Hepatocyte (in vitro differentiated cells): ENCODE measurements at regions not wholly inside any gene's neighbourhood (a gene's known extent, or its start where the extent isn't known, plus 50 kb on each side); places are given as distances from the start of the nearest gene placed in this dataset.

ENCODE experiments used
- DNase-seq: peaks from one replicate; pipeline ENCODE4 v3.0.0-alpha.2; 2016; ENCODE audit warnings: low spot score
- H2AFZ ChIP-seq: fragments of 200-600 bp; sonication (generic); 2 replicates; pipeline ENCODE4 v1.6.0; 2016; ENCODE audit warnings: antibody characterized with exemption, mild to moderate bottlenecking
- H3K27ac ChIP-seq: fragments of 200-600 bp; sonication (generic); 2 replicates; pipeline ENCODE4 v1.5.1; 2016; ENCODE audit warnings: mild to moderate bottlenecking
- H3K27me3 ChIP-seq: fragments of 200-600 bp; sonication (generic); 2 replicates; pipeline ENCODE4 v1.6.1; 2016
- H3K36me3 ChIP-seq: fragments of 200-600 bp; sonication (generic); replicated peaks from 2 replicates; pipeline ENCODE4 v1.5.1; 2016; ENCODE audit warnings: low read depth; ENCODE audit not compliant: insufficient read depth
- H3K4me1 ChIP-seq: fragments of 200-600 bp; sonication (generic); 2 replicates; pipeline ENCODE4 v1.5.1; 2016; ENCODE audit warnings: mild to moderate bottlenecking, moderate library complexity; ENCODE audit not compliant: insufficient read depth
- H3K4me2 ChIP-seq: fragments of 200-600 bp; sonication (generic); 2 replicates; pipeline ENCODE4 v1.6.0; 2016
- H3K4me3 ChIP-seq: fragments of 200-600 bp; sonication (generic); 2 replicates; pipeline ENCODE4 v1.5.1; 2016; ENCODE audit warnings: mild to moderate bottlenecking
- H3K79me2 ChIP-seq: fragments of 200-600 bp; sonication (generic); 2 replicates; pipeline ENCODE4 v1.6.0; 2017; ENCODE audit warnings: mild to moderate bottlenecking
- H3K9me2 ChIP-seq: fragments of 200-600 bp; sonication (generic); replicated peaks from 2 replicates; pipeline ENCODE4 v1.6.0; 2017; ENCODE audit warnings: mild to moderate bottlenecking; ENCODE audit not compliant: insufficient read depth
- H3K9me3 ChIP-seq: fragments of 200-600 bp; sonication (generic); 2 replicates; pipeline ENCODE4 v1.5.1; 2016; ENCODE audit warnings: low read depth, mild to moderate bottlenecking
- H4K20me1 ChIP-seq: fragments of 200-600 bp; sonication (generic); 2 replicates; pipeline ENCODE4 v1.6.0; 2016; ENCODE audit warnings: mild to moderate bottlenecking; ENCODE audit not compliant: insufficient read depth, poor library complexity, severe bottlenecking
- EZH2 ChIP-seq: fragments of 200-600 bp; sonication (generic); IDR thresholded peaks from 2 replicates; pipeline ENCODE4 v1.6.1; 2016; ENCODE audit warnings: antibody characterized with exemption, mild to moderate bottlenecking, borderline replicate concordance
- EZH2phosphoT487 ChIP-seq: fragments of 200-600 bp; sonication (generic); IDR thresholded peaks from one replicate; pipeline ENCODE4 v1.6.1; 2018; ENCODE audit warnings: antibody characterized with exemption, mild to moderate bottlenecking, low read depth, moderate library complexity; ENCODE audit not compliant: unreplicated experiment, severe bottlenecking
- WGBS: methylation state at CpG from one replicate; pipeline ENCODE4 v1.1.6; 2016; ENCODE audit warnings: low lambda C conversion rate; ENCODE audit errors: missing lambda C conversion rate; 5-methylcytosine and 5-hydroxymethylcytosine counted together
- TF ChIP-seq, protein P1 (sequence below): fragments of 200-600 bp; sonication (generic); IDR thresholded peaks from 2 replicates; pipeline ENCODE4 v1.5.1; 2016; ENCODE audit warnings: antibody characterized with exemption, mild to moderate bottlenecking; ENCODE audit not compliant: poor library complexity

DNA sequence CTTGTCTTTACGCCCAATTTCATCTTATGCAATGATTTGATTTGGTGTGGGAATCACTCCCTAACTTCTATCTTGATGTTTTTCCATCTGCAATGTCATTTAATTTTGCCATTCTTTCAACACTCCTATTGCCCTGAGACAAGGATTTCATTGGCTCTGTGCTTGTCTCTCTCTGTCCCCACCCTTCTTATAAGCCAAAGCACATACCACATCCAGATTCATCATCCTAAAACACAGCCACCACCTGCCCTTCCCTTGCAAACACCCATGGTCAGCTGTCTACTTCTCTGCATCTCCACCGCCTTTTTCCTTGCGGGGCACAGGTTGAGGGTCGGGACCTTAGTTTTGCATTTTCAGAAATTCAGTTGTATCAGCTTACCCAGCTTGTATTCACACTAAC, 225.8 kb upstream of the SOX21 start:
- Histone ChIP-seq H3K36me3 (no peaks in the 10 kb centered on the region), H3K4me1 (no peaks in the 10 kb centered on the region), H3K27ac (no peak overlapping the region), H3K4me3 (no peak overlapping the region), H4K20me1 (no peaks in the 10 kb centered on the region), H3K4me2 (no peak overlapping the region), H3K9me2 (no peaks in the 10 kb centered on the region), H3K79me2 (no peaks in the 10 kb centered on the region), H3K9me3 (no peaks in the 10 kb centered on the region), H3K27me3 (no peaks in the 10 kb centered on the region), H2AFZ (no peak overlapping the region)
- no peak for DNase-seq
- TF ChIP-seq EZH2 (no peak), EZH2phosphoT487 (no peak)
- TF ChIP-seq, protein P1, sequence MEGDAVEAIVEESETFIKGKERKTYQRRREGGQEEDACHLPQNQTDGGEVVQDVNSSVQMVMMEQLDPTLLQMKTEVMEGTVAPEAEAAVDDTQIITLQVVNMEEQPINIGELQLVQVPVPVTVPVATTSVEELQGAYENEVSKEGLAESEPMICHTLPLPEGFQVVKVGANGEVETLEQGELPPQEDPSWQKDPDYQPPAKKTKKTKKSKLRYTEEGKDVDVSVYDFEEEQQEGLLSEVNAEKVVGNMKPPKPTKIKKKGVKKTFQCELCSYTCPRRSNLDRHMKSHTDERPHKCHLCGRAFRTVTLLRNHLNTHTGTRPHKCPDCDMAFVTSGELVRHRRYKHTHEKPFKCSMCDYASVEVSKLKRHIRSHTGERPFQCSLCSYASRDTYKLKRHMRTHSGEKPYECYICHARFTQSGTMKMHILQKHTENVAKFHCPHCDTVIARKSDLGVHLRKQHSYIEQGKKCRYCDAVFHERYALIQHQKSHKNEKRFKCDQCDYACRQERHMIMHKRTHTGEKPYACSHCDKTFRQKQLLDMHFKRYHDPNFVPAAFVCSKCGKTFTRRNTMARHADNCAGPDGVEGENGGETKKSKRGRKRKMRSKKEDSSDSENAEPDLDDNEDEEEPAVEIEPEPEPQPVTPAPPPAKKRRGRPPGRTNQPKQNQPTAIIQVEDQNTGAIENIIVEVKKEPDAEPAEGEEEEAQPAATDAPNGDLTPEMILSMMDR, result no peak
- 90% methylated on average over 4 of the region's 4 CpGs for WGBS

DNA sequence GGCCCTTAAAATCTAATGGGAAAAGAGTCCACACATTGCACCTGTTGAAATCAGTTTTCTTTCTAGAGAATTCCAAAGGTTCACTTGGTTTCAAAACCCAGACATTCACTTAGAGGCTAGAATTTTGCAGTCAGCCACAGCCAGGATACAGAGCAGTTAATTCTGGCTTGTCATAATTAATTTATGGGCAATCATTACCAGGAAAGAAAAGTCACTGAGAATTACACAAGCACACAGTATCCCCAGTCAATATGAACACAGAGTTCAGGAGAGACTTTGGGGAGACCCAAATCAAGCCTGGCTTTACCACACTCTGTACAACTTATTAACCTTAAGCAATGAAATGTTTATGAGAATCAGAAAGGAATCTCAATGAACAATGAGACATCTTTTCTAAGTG, 224.3 kb upstream of the SOX21 start:
- TF ChIP-seq EZH2 (no peak), EZH2phosphoT487 (no peak)
- TF ChIP-seq, protein P1, result no peak
- no peaks in the 10 kb centered on the region for H3K79me2 ChIP-seq
- no peak overlapping the region for H3K27ac ChIP-seq
- no peaks in the 10 kb centered on the region for H3K27me3 ChIP-seq
- H3K4me2 ChIP-seq, result no peak overlapping the region
- H3K36me3 ChIP-seq, result no peaks in the 10 kb centered on the region
- H3K4me3 ChIP-seq, result no peak overlapping the region
- H4K20me1 ChIP-seq, result no peaks in the 10 kb centered on the region
- H3K9me2 ChIP-seq, result no peaks in the 10 kb centered on the region
- H3K9me3 ChIP-seq, result no peaks in the 10 kb centered on the region
- DNase-seq, result no peak
- no peaks in the 10 kb centered on the region for H3K4me1 ChIP-seq
- H2AFZ ChIP-seq, result no peak overlapping the region

DNA sequence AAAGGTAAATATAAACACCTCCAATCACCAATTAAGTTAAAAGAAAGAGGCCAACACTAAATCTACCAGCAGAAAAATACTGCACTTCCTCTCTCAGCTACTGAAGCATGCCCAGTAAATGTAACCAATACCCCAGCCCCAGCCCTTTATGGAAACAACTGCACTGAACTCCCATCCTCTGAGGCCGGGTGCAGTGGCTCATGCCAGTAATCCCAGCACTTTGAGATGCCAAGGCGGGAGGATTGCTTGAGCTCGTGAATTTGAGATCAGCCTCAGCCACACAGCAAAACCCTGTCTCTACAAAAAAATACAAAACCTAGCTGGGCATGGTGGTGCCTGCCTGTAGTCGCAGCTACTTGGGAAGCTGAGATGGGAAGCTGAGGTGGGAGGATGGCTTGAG, 221.6 kb upstream of the SOX21 start:
- DNase-seq, result no peak
- TF ChIP-seq, protein P1, result no peak
- TF ChIP-seq EZH2 (no peak), EZH2phosphoT487 (no peak)
- Histone ChIP-seq H3K36me3 (no peaks in the 10 kb centered on the region), H3K4me1 (no peaks in the 10 kb centered on the region), H3K4me3 (no peak overlapping the region), H2AFZ (no peak overlapping the region), H4K20me1 (no peaks in the 10 kb centered on the region), H3K9me3 (no peaks in the 10 kb centered on the region), H3K4me2 (no peak overlapping the region), H3K79me2 (no peaks in the 10 kb centered on the region), H3K27me3 (no peaks in the 10 kb centered on the region), H3K27ac (no peak overlapping the region), H3K9me2 (no peaks in the 10 kb centered on the region)
- 89% methylated on average over 4 of the region's 4 CpGs for WGBS

DNA sequence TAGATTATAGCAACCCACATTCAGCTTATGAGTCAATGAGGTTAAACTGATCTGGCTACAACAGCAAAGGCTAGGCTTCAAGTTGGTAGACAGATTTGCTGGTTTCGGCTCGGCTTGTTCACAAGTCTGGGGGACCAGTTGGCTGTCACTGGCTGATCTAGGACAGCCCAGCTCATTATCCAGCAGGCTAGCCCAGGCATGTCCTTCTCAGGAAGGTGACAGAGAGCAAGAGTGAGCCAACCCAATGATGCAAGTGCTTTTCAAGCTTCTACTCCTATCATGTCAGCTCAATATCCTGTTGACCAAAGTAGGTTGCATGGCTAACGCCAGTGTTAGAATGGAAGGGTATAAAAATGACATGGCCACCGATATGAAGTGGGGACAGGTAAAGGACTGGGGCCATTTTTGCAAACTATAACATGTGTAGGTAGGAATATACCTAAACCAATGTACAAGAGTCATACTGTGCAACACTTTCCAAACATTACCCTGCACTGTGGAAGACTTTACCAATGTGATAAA, 220.9 kb upstream of the SOX21 start:
- no peak for DNase-seq
- no peaks in the 10 kb centered on the region for H3K9me3 ChIP-seq
- WGBS, result 69% methylated on average over 4 of the region's 4 CpGs
- no peak overlapping the region for H2AFZ ChIP-seq
- H3K79me2 ChIP-seq, result no peaks in the 10 kb centered on the region
- H3K36me3 ChIP-seq, result no peaks in the 10 kb centered on the region
- H3K4me2 ChIP-seq, result no peak overlapping the region
- H3K9me2 ChIP-seq, result no peaks in the 10 kb centered on the region
- no peak overlapping the region for H3K4me3 ChIP-seq
- no peak overlapping the region for H3K27ac ChIP-seq
- H4K20me1 ChIP-seq, result no peaks in the 10 kb centered on the region
- H3K4me1 ChIP-seq, result no peaks in the 10 kb centered on the region
- no peaks in the 10 kb centered on the region for H3K27me3 ChIP-seq
- TF ChIP-seq, protein P1, result no peak
- TF ChIP-seq EZH2 (no peak), EZH2phosphoT487 (no peak)
